K562 (cell line): ENCODE measurements at regions not wholly inside any gene's neighbourhood (a gene's known extent, or its start where the extent isn't known, plus 50 kb on each side); places are given as distances from the start of the nearest gene placed in this dataset.

ENCODE experiments used
- GABPB1 ChIP-seq: sonication (generic); formaldehyde crosslinking; IDR thresholded peaks from 2 replicates; pipeline ENCODE4 v1.8.0; 2022; ENCODE audit warnings: mild to moderate bottlenecking, missing genetic modification reagents
- GABPB2 ChIP-seq: fragments of 250-450 bp; sonication (Bioruptor Pico); conservative IDR thresholded peaks from 2 replicates; pipeline ENCODE4 v1.5.1; 2021; ENCODE audit warnings: mild to moderate bottlenecking
- KDM5B ChIP-seq: fragments of 200-600 bp; sonication (generic); IDR thresholded peaks from 2 replicates; pipeline ENCODE4 v1.6.1; 2012; ENCODE audit warnings: low read depth, mild to moderate bottlenecking, moderate library complexity, low read length, control low read depth, inconsistent platforms; ENCODE audit not compliant: insufficient replicate concordance
- SRSF3 ChIP-seq: fragments of 200-400 bp; formaldehyde crosslinking; IDR thresholded peaks from 2 replicates; pipeline ENCODE4 v1.6.1; 2016; ENCODE audit warnings: mild to moderate bottlenecking, low read length, moderate library complexity; ENCODE audit not compliant: insufficient read depth
- TF ChIP-seq, protein P1 (sequence below): fragments of 150-350 bp; IDR thresholded peaks from 2 replicates; pipeline ENCODE4 v1.6.1; 2014; ENCODE audit warnings: low read depth, mild to moderate bottlenecking, low read length, borderline replicate concordance
- TF ChIP-seq, protein P2 (sequence below): sonication (generic); formaldehyde crosslinking; IDR thresholded peaks from 2 replicates; pipeline ENCODE4 v1.8.0; 2023; ENCODE audit warnings: mild to moderate bottlenecking, missing genetic modification reagents
- TF ChIP-seq, protein P3 (sequence below), 3 experiments: IDR thresholded peaks in 2 of 3; conservative IDR thresholded peaks in 1 of 3; 2 replicates each; pipeline ENCODE4 v1.5.1; 2011 to 2012; ENCODE audit warnings: low read length in 3 of 3, mild to moderate bottlenecking in 3 of 3, control low read depth in 2 of 3, improper control_type of control experiment in 1 of 3, inconsistent platforms in 1 of 3, low read depth in 1 of 3, mixed read lengths in 1 of 3, moderate library complexity in 1 of 3; ENCODE audit not compliant: insufficient read depth in 2 of 3

DNA sequence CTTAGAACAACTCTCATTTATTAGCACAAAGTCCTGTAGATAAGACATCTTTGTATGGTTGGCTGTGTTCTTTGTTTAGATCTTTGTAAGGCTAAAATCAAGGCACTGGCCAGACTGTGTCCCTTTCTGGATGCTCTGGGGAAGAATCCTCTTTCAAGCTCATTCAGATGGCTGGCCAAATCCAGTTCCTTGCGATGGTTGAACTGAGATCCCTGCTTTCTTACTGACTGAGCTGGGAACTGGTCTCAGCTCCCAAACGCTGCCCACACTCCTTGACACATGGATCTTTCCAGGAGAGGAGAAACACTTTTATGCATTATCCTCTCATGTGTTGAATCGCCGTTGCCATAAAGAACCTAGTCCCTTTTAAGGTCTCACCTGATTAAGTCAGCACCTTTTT lies 586.5 kb upstream of the IGFBP3 start:
- TF ChIP-seq, protein P1, sequence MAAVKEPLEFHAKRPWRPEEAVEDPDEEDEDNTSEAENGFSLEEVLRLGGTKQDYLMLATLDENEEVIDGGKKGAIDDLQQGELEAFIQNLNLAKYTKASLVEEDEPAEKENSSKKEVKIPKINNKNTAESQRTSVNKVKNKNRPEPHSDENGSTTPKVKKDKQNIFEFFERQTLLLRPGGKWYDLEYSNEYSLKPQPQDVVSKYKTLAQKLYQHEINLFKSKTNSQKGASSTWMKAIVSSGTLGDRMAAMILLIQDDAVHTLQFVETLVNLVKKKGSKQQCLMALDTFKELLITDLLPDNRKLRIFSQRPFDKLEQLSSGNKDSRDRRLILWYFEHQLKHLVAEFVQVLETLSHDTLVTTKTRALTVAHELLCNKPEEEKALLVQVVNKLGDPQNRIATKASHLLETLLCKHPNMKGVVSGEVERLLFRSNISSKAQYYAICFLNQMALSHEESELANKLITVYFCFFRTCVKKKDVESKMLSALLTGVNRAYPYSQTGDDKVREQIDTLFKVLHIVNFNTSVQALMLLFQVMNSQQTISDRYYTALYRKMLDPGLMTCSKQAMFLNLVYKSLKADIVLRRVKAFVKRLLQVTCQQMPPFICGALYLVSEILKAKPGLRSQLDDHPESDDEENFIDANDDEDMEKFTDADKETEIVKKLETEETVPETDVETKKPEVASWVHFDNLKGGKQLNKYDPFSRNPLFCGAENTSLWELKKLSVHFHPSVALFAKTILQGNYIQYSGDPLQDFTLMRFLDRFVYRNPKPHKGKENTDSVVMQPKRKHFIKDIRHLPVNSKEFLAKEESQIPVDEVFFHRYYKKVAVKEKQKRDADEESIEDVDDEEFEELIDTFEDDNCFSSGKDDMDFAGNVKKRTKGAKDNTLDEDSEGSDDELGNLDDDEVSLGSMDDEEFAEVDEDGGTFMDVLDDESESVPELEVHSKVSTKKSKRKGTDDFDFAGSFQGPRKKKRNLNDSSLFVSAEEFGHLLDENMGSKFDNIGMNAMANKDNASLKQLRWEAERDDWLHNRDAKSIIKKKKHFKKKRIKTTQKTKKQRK, result no peak
- no peak for TF ChIP-seq GABPB2 (CRISPR knock-in tag)
- TF ChIP-seq, protein P2, sequence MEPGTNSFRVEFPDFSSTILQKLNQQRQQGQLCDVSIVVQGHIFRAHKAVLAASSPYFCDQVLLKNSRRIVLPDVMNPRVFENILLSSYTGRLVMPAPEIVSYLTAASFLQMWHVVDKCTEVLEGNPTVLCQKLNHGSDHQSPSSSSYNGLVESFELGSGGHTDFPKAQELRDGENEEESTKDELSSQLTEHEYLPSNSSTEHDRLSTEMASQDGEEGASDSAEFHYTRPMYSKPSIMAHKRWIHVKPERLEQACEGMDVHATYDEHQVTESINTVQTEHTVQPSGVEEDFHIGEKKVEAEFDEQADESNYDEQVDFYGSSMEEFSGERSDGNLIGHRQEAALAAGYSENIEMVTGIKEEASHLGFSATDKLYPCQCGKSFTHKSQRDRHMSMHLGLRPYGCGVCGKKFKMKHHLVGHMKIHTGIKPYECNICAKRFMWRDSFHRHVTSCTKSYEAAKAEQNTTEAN, result no peak
- TF ChIP-seq, protein P3, sequence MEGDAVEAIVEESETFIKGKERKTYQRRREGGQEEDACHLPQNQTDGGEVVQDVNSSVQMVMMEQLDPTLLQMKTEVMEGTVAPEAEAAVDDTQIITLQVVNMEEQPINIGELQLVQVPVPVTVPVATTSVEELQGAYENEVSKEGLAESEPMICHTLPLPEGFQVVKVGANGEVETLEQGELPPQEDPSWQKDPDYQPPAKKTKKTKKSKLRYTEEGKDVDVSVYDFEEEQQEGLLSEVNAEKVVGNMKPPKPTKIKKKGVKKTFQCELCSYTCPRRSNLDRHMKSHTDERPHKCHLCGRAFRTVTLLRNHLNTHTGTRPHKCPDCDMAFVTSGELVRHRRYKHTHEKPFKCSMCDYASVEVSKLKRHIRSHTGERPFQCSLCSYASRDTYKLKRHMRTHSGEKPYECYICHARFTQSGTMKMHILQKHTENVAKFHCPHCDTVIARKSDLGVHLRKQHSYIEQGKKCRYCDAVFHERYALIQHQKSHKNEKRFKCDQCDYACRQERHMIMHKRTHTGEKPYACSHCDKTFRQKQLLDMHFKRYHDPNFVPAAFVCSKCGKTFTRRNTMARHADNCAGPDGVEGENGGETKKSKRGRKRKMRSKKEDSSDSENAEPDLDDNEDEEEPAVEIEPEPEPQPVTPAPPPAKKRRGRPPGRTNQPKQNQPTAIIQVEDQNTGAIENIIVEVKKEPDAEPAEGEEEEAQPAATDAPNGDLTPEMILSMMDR (IDR thresholded peaks at IDR 0.05 in 2 of 3, conservative IDR thresholded peaks at IDR 0.05 in 1 of 3; ENCODE audit: insufficient read depth in 2 of 3, low read depth in 1 of 3, low read length in 3 of 3), result no peak
- TF ChIP-seq KDM5B, result no peak
- no peak for TF ChIP-seq SRSF3
- TF ChIP-seq GABPB1 (CRISPR knock-in tag), result no peak
